GM12878 (cell line): ENCODE measurements at regions not wholly inside any gene's neighbourhood (a gene's known extent, or its start where the extent isn't known, plus 50 kb on each side); places are given as distances from the start of the nearest gene placed in this dataset.

Source experiments
- ATAC-seq: fragments of 200-7000 bp; cut with Tn5 transposase; 3 replicates; pipeline ENCODE4 v1.9.1; 2020; ENCODE audit warnings: mild to moderate bottlenecking, moderate library complexity
- BruUV-seq: library from RNA; stranded (reverse); fragments of 400-500 nt; replicated peaks from 2 replicates; lab custom pipeline; 2021; lab: Mats Ljungman, UMichigan
- CTCF ChIA-PET: fragments of 300-600 bp; sonication (Branson Sonifier 250); formaldehyde crosslinking; extraction: SDS; loops from one replicate; lab custom pipeline; 2021; ENCODE audit warnings: inconsistent platforms; lab: Yijun Ruan, JAX
- POLR2A ChIA-PET: fragments of 350-600 bp; formaldehyde crosslinking; extraction: SDS; loops from one replicate; lab custom pipeline; 2021; ENCODE audit warnings: inconsistent platforms; lab: Charles Lee
- RAD21 ChIA-PET: fragments of 300-600 bp; sonication (Branson Sonifier 250); formaldehyde crosslinking; loops from one replicate; lab custom pipeline; 2023; ENCODE audit warnings: antibody characterized with exemption; ENCODE audit not compliant: unreplicated experiment; lab: Charles Lee
- SMC1A ChIA-PET: fragments of 300-600 bp; sonication (Branson Sonifier 250); formaldehyde crosslinking; loops from one replicate; lab custom pipeline; 2023; ENCODE audit not compliant: unreplicated experiment, uncharacterized antibody; lab: Charles Lee
- DNase-seq: peaks from one replicate; pipeline ENCODE4 v3.0.0-alpha.2; 2011; ENCODE audit warnings: low read depth, low spot score
- FAIRE-seq: peaks from 3 replicates; lab custom pipeline; 2011; peaks lifted over from hg19 to GRCh38; lab: Jason Lieb, UNC
- H2AFZ ChIP-seq: 2 replicates; pipeline ENCODE4 v1.6.0; 2011; ENCODE audit warnings: low read depth, low read length, control low read depth; ENCODE audit not compliant: control insufficient read depth
- H3K27ac ChIP-seq: 2 replicates; pipeline ENCODE4 v1.5.1; 2011; ENCODE audit warnings: control low read depth; ENCODE audit not compliant: control insufficient read depth, insufficient read depth
- H3K27me3 ChIP-seq, 2 experiments: replicated peaks in 1 of 2; 2 replicates each; pipeline versions ENCODE4 v1.6.0 to v1.6.1; 2011; ENCODE audit warnings: low read length in 1 of 2; ENCODE audit not compliant: control insufficient read depth in 2 of 2, insufficient read depth in 2 of 2
- H3K36me3 ChIP-seq, 2 experiments: 2 replicates each; pipeline ENCODE4 v1.5.1; 2011; ENCODE audit warnings: low read length in 1 of 2; ENCODE audit not compliant: control insufficient read depth in 2 of 2, insufficient read depth in 2 of 2
- H3K4me1 ChIP-seq: 2 replicates; pipeline ENCODE4 v1.6.1; 2011; ENCODE audit warnings: mild to moderate bottlenecking, low read length, moderate library complexity, mixed read lengths; ENCODE audit not compliant: control insufficient read depth, insufficient read depth
- H3K4me2 ChIP-seq: 2 replicates; pipeline ENCODE4 v1.6.0; 2011; ENCODE audit warnings: control low read depth; ENCODE audit not compliant: control insufficient read depth, insufficient read depth
- H3K4me3 ChIP-seq: fragments of 200-600 bp; sonication (generic); 2 replicates; pipeline ENCODE4 v1.5.1; 2016
- H3K79me2 ChIP-seq: 2 replicates; pipeline ENCODE4 v1.6.0; 2011; ENCODE audit warnings: low read length; ENCODE audit not compliant: control insufficient read depth, insufficient read depth
- H3K9ac ChIP-seq: 2 replicates; pipeline ENCODE4 v1.8.0; 2011; ENCODE audit warnings: low read length, control low read depth, mixed read lengths; ENCODE audit not compliant: control insufficient read depth, insufficient read depth
- H3K9me3 ChIP-seq: replicated peaks from 3 replicates; pipeline ENCODE4 v1.5.1; 2011; ENCODE audit warnings: mild to moderate bottlenecking, low read length; ENCODE audit not compliant: control insufficient read depth, insufficient read depth
- H4K20me1 ChIP-seq: 2 replicates; pipeline ENCODE4 v1.6.0; 2011; ENCODE audit not compliant: control insufficient read depth, insufficient read depth
- ATF2 ChIP-seq: IDR thresholded peaks from 2 replicates; pipeline ENCODE4 v1.6.1; 2012; ENCODE audit warnings: low read length, inconsistent platforms
- EZH2 ChIP-seq: IDR thresholded peaks from 2 replicates; pipeline ENCODE4 v1.6.1; 2012; ENCODE audit warnings: low read depth, mild to moderate bottlenecking, control low read depth, inconsistent platforms, low read length, borderline replicate concordance; ENCODE audit not compliant: control insufficient read depth
- NRF1 ChIP-seq: conservative IDR thresholded peaks from 2 replicates; pipeline ENCODE4 v1.6.1; 2011; ENCODE audit warnings: mild to moderate bottlenecking, low read depth, low read length, improper control_type of control experiment
- PAX8 ChIP-seq: fragments of 450-650 bp; IDR thresholded peaks from 2 replicates; pipeline ENCODE4 v1.6.1; 2017; ENCODE audit warnings: mild to moderate bottlenecking, moderate library complexity
- POLR2A ChIP-seq: IDR thresholded peaks from 2 replicates; pipeline ENCODE4 v1.6.1; 2011; ENCODE audit warnings: low read depth, mild to moderate bottlenecking, low read length
- USF2 ChIP-seq: IDR thresholded peaks from 2 replicates; pipeline ENCODE4 v1.6.1; 2011; ENCODE audit warnings: low read depth, low read length, improper control_type of control experiment, borderline replicate concordance
- ZNF274 ChIP-seq: IDR thresholded peaks from one replicate; pipeline ENCODE4 v1.8.0; 2011; ENCODE audit not compliant: insufficient read length, insufficient read depth
- in situ Hi-C: fragments of 300-500 bp; cut with MboI; formaldehyde crosslinking; loops from 9 replicates; pipeline ENCODE4 v1.14.3; 2018; ENCODE audit warnings: mixed read lengths
- intact Hi-C: fragments of 100-400 bp; cut with micrococcal nuclease; formaldehyde crosslinking; loops from one replicate; pipeline ENCODE4 v1.14.2; 2022; ENCODE audit not compliant: unreplicated experiment

DNA sequence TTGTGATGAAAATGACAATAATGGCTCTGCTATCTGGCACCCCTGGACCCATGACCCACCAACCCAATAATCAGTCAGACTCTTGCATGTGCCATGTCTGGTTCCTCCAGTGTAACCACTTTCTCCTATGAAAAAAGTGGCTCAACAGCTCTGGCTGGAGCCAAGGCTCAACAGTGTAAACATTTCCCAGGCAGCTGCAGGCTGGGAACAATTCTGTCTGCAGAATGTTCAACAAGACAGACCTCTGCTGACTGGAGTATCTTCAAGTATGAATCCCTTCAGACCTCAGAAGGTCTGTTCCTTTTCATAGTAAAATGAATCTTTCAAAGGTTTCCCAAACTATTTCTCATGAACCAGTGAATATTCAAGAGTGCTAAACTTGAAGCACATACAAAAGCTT is 410.1 kb upstream of the HTR2A start (continued):
- TF ChIP-seq ATF2 (no peak), POLR2A (no peak), EZH2 (no peak), PAX8 (no peak)
- TF ChIP-seq, all 136 proteins: peak for 0

DNA sequence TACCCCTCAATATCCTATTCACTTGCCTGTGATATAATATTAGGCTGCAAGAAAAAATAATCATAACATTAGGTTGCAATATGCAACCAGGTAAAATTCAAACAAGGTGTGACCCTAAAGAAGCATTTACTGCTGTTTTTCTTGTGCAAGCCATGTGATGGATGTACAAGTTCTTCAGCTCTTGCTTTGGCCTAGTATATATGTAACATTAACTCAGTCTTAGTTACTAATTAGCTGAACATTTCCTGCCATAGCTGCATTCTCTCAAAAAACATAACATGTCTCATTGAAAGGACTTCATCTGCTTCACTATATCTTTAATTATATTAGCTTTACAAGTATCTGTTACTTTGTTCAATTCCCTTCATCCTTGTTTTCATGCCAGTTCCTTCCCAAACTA is 406.8 kb upstream of the HTR2A start:
- TF ChIP-seq NRF1 (no peak), USF2 (no peak), ZNF274 (no peak)
- no peak overlapping the region for H3K9ac ChIP-seq
- ChIA-PET CTCF (no interaction called here), SMC1A (no interaction called here), RAD21 (no interaction called here), POLR2A (no interaction called here)
- no peaks in the 10 kb centered on the region for H3K27me3 ChIP-seq
- no TSS peak for BruUV-seq
- no peaks in the 10 kb centered on the region for H3K79me2 ChIP-seq
- H3K4me1 ChIP-seq: no peaks in the 10 kb centered on the region
- no peaks in the 10 kb centered on the region for H3K36me3 ChIP-seq
- no peaks in the 10 kb centered on the region for H3K9me3 ChIP-seq
- DNase-seq (no peak), FAIRE-seq (no peak), ATAC-seq (no peak)
- H3K27ac ChIP-seq: no peak overlapping the region
- H4K20me1 ChIP-seq: no peaks in the 10 kb centered on the region
- no peak overlapping the region for H3K4me3 ChIP-seq
- no peak overlapping the region for H2AFZ ChIP-seq
- intact Hi-C loops (no loop called here), in situ Hi-C loops (no loop called here)
- no peak overlapping the region for H3K4me2 ChIP-seq
